ENCODE measurements at regions not wholly inside any gene's neighbourhood (a gene's known extent, or its start where the extent isn't known, plus 50 kb on each side); places are given as distances from the start of the nearest gene placed in this dataset.

GRCh38 chr18:57982372-57983021, 61.5 kb upstream of the NEDD4L start:
- intact Hi-C loops (cut with DNase I), result no loop called here

GRCh38 chr18:57981308-57982028, 62.6 kb upstream of the NEDD4L start:
- H3K4me3 ChIP-seq, result no peak overlapping the region
- no peaks in the 10 kb centered on the region for H3K36me3 ChIP-seq
- DNase-seq, result no peak
- TF ChIP-seq POLR2A (IDR thresholded peaks at IDR 0.05), result no peak
- no peak for TF ChIP-seq CTCF (IDR thresholded peaks at IDR 0.05)
- WGBS, 2 donors, result 85 to 87% methylated on average over 3 of the region's 3 CpGs
- H3K27ac ChIP-seq, result peak overlapping the region in 1 of 4 donors; percentile 36
- no peaks in the 10 kb centered on the region for H3K9me3 ChIP-seq
- intact Hi-C loops (cut with DNase I), result no loop called here
- no peaks in the 10 kb centered on the region for H3K27me3 ChIP-seq
- H3K4me1 ChIP-seq, result peaks cover 0 to 28% (median 5%) of the 10 kb centered on the region in 3 donors

More at GRCh38 chr18:57982372-57983021, 61.5 kb upstream of the NEDD4L start:
- Histone ChIP-seq H3K9me3 (no peaks in the 10 kb centered on the region), H3K27me3 (no peaks in the 10 kb centered on the region), H3K4me3 (no peak overlapping the region), H3K27ac (peak overlapping the region in 2 of 4 donors; percentile 36 to 59), H3K4me1 (peaks cover 0 to 28% (median 5%) of the 10 kb centered on the region in 3 donors), H3K36me3 (no peaks in the 10 kb centered on the region)
- 69 to 71% methylated on average over 9 of the region's 11 CpGs for WGBS, 2 donors
- no peak for DNase-seq
- no peak for TF ChIP-seq POLR2A (IDR thresholded peaks at IDR 0.05)
- no peak for TF ChIP-seq CTCF (IDR thresholded peaks at IDR 0.05)

GRCh38 chr18:57980573-57981307, 63.3 kb upstream of the NEDD4L start:
- no peak for DNase-seq
- Histone ChIP-seq H3K4me3 (no peak overlapping the region), H3K27me3 (no peaks in the 10 kb centered on the region), H3K9me3 (no peaks in the 10 kb centered on the region), H3K36me3 (no peaks in the 10 kb centered on the region), H3K27ac (peak overlapping the region in 2 of 4 donors; percentile 30 to 35), H3K4me1 (peaks cover 5 to 33% (median 7%) of the 10 kb centered on the region in 3 donors)
- WGBS, 2 donors, result 64 to 75% methylated on average over 4 of the region's 4 CpGs
- intact Hi-C loops (cut with DNase I), result no loop called here
- TF ChIP-seq POLR2A (IDR thresholded peaks at IDR 0.05) (no peak), CTCF (IDR thresholded peaks at IDR 0.05) (no peak)

GRCh38 chr18:57976230-57976773, 67.7 kb upstream of the NEDD4L start:
- H3K9me3 ChIP-seq, result no peaks in the 10 kb centered on the region
- no peak for DNase-seq
- TF ChIP-seq POLR2A (IDR thresholded peaks at IDR 0.05) (no peak), CTCF (IDR thresholded peaks at IDR 0.05) (no peak)
- peaks cover 0 to 17% (median 7%) of the 10 kb centered on the region in 3 donors for H3K4me1 ChIP-seq
- 22 to 48% methylated on average over 2 of the region's 2 CpGs for WGBS, 2 donors
- H3K36me3 ChIP-seq, result no peaks in the 10 kb centered on the region
- intact Hi-C loops (cut with DNase I), result no loop called here
- no peaks in the 10 kb centered on the region for H3K27me3 ChIP-seq
- no peak overlapping the region for H3K27ac ChIP-seq
- H3K4me3 ChIP-seq, result peak overlapping the region in 1 of 4 donors; percentile 29

Measured in esophagus squamous epithelium (tissue), 5 donors.